ENCODE measurements at regions not wholly inside any gene's neighbourhood (a gene's known extent, or its start where the extent isn't known, plus 50 kb on each side); places are given as distances from the start of the nearest gene placed in this dataset.

- peaks cover 0 to 17% (median 11%) of the 10 kb centered on the region in 4 donors for H3K9me3 ChIP-seq
- H3K4me1 ChIP-seq, result no peaks in the 10 kb centered on the region
- 59 to 73% (median 68%) methylated on average over 3 of the region's 3 CpGs for WGBS, 5 donors
- no peak overlapping the region for H3K4me3 ChIP-seq
- H3K27ac ChIP-seq, result no peak overlapping the region
- no peak for DNase-seq
- intact Hi-C loops (cut with DNase I; ENCODE audit: low total_unique reads), result no loop called here
- no peaks in the 10 kb centered on the region for H3K36me3 ChIP-seq
- H3K27me3 ChIP-seq, result no peaks in the 10 kb centered on the region
- TF ChIP-seq POLR2AphosphoS5 (IDR thresholded peaks at IDR 0.05) (no peak), CTCF (IDR thresholded peaks at IDR 0.05) (no peak), EP300 (IDR thresholded peaks at IDR 0.05) (no peak), POLR2A (IDR thresholded peaks at IDR 0.05) (no peak)
Observed at GRCh38 chr11:11117730-11118129, 235.3 kb downstream of the CSNK2A3 start.

- 81 to 93% (median 85%) methylated on average over 3 of the region's 3 CpGs for WGBS, 5 donors
- DNase-seq, result no peak
- intact Hi-C loops (cut with DNase I; ENCODE audit: low total_unique reads), result no loop called here
Observed at GRCh38 chr11:11115475-11115874, 237.6 kb downstream of the CSNK2A3 start.

GRCh38 chr11:11113626-11114025 is 239.4 kb downstream of the CSNK2A3 start:
- 73 to 89% (median 86%) methylated on average over 1 of the region's 1 CpG for WGBS, 5 donors
- H3K27me3 ChIP-seq, result no peaks in the 10 kb centered on the region
- H3K27ac ChIP-seq, result no peak overlapping the region
- intact Hi-C loops (cut with DNase I; ENCODE audit: low total_unique reads), result no loop called here
- TF ChIP-seq POLR2AphosphoS5 (IDR thresholded peaks at IDR 0.05), result no peak
- no peaks in the 10 kb centered on the region for H3K4me1 ChIP-seq
- no peaks in the 10 kb centered on the region for H3K36me3 ChIP-seq
- peaks cover 0 to 24% (median 11%) of the 10 kb centered on the region in 4 donors for H3K9me3 ChIP-seq
- H3K4me3 ChIP-seq, result no peak overlapping the region
- DNase-seq, result no peak

More at GRCh38 chr11:11115475-11115874, 237.6 kb downstream of the CSNK2A3 start:
- Histone ChIP-seq H3K36me3 (no peaks in the 10 kb centered on the region), H3K27me3 (no peaks in the 10 kb centered on the region), H3K4me3 (no peak overlapping the region), H3K9me3 (peaks cover 0 to 24% (median 11%) of the 10 kb centered on the region in 4 donors), H3K27ac (no peak overlapping the region), H3K4me1 (no peaks in the 10 kb centered on the region)
- TF ChIP-seq POLR2AphosphoS5 (IDR thresholded peaks at IDR 0.05) (no peak), CTCF (IDR thresholded peaks at IDR 0.05) (no peak), EP300 (IDR thresholded peaks at IDR 0.05) (no peak), POLR2A (IDR thresholded peaks at IDR 0.05) (no peak)

- intact Hi-C loops (cut with DNase I; ENCODE audit: low total_unique reads), result no loop called here
Observed at GRCh38 chr11:11108026-11108425, 245.0 kb downstream of the CSNK2A3 start.

More at GRCh38 chr11:11108026-11108425, 245.0 kb downstream of the CSNK2A3 start:
- TF ChIP-seq POLR2AphosphoS5 (IDR thresholded peaks at IDR 0.05) (no peak), POLR2A (IDR thresholded peaks at IDR 0.05) (no peak), CTCF (IDR thresholded peaks at IDR 0.05) (no peak), EP300 (IDR thresholded peaks at IDR 0.05) (no peak)
- H3K4me3 ChIP-seq, result no peak overlapping the region
- H3K4me1 ChIP-seq, result no peaks in the 10 kb centered on the region
- no peaks in the 10 kb centered on the region for H3K27me3 ChIP-seq
- peaks cover 0 to 10% (median 2%) of the 10 kb centered on the region in 4 donors for H3K9me3 ChIP-seq
- H3K27ac ChIP-seq, result no peak overlapping the region
- 90 to 98% (median 97%) methylated on average over 5 of the region's 5 CpGs for WGBS, 5 donors
- no peaks in the 10 kb centered on the region for H3K36me3 ChIP-seq
- DNase-seq, result no peak

Data from stomach (tissue), 8 donors.